ENCODE measurements at regions not wholly inside any gene's neighbourhood (a gene's known extent, or its start where the extent isn't known, plus 50 kb on each side); places are given as distances from the start of the nearest gene placed in this dataset.

GRCh38 chr3:20648294-20648693 is 462.3 kb upstream of the SGO1 start:
- no peaks in the 10 kb centered on the region for H3F3A ChIP-seq (replicated peaks; ENCODE audit: low read depth)
- H3K27me3 ChIP-seq (ENCODE audit: insufficient read depth) = no peaks in the 10 kb centered on the region
- TF ChIP-seq CREB1 (CRISPR knock-in tag; IDR thresholded peaks at IDR 0.05; ENCODE audit: low read depth) (no peak), REST (IDR thresholded peaks at IDR 0.05; ENCODE audit: unreplicated experiment) (no peak), ZNF114 (CRISPR knock-in tag; IDR thresholded peaks at IDR 0.05) (no peak), NANOG (IDR thresholded peaks at IDR 0.05; ENCODE audit: borderline replicate concordance) (no peak), STAT1 (IDR thresholded peaks at IDR 0.05; ENCODE audit: unreplicated experiment) (no peak), JUNB (IDR thresholded peaks at IDR 0.05; ENCODE audit: unreplicated experiment) (no peak), POLR2AphosphoS5 (IDR thresholded peaks at IDR 0.05; ENCODE audit: low read depth) (no peak), EZH2 (IDR thresholded peaks at IDR 0.05; ENCODE audit: low read depth, unreplicated experiment) (no peak), ETS1 (IDR thresholded peaks at IDR 0.05) (no peak), ZNF331 (CRISPR knock-in tag; IDR thresholded peaks at IDR 0.05; ENCODE audit: low read depth) (no peak)
- H3K27ac ChIP-seq (ENCODE audit: low read depth) = no peak overlapping the region
- no peaks in the 10 kb centered on the region for H3K36me3 Mint-ChIP-seq (ENCODE audit: low read depth)
- no peak overlapping the region for H3K4me2 ChIP-seq
- H3K9me2 ChIP-seq (ENCODE audit: insufficient read depth) = 0 out of 2 replicates have a peak, but pooled peaks cover 3% of the 10 kb centered on the region
- no peaks in the 10 kb centered on the region for H3K79me2 ChIP-seq (replicated peaks; ENCODE audit: insufficient read depth)
- H3K9me3 Mint-ChIP-seq = no peaks in the 10 kb centered on the region
- DNase-seq (ENCODE audit: low spot score) (no peak), ATAC-seq (no peak)
- H4K20me1 ChIP-seq (replicated peaks; ENCODE audit: insufficient read depth) = no peaks in the 10 kb centered on the region
- no peak overlapping the region for H3K4me3 Mint-ChIP-seq
- no peak overlapping the region for H3K27ac Mint-ChIP-seq
- H3K27me3 Mint-ChIP-seq (ENCODE audit: insufficient read depth, low read depth, poor library complexity) = no peaks in the 10 kb centered on the region
- no peaks in the 10 kb centered on the region; the same call in 1 of the 2 replicates for H3K4me1 ChIP-seq (ENCODE audit: insufficient read depth)
- no peak overlapping the region for H2AFZ ChIP-seq
- H3K4me1 Mint-ChIP-seq = no peaks in the 10 kb centered on the region
- H3K4me3 ChIP-seq = no peak overlapping the region
- H3K36me3 ChIP-seq (ENCODE audit: insufficient read depth) = no peaks in the 10 kb centered on the region

GRCh38 chr3:20646425-20646824 is 460.4 kb upstream of the SGO1 start:
- H3K27me3 ChIP-seq (ENCODE audit: insufficient read depth) = no peaks in the 10 kb centered on the region
- no peaks in the 10 kb centered on the region for H4K20me1 ChIP-seq (replicated peaks; ENCODE audit: insufficient read depth)
- no peaks in the 10 kb centered on the region for H3K36me3 Mint-ChIP-seq (ENCODE audit: low read depth)
- no peaks in the 10 kb centered on the region for H3F3A ChIP-seq (replicated peaks; ENCODE audit: low read depth)
- no peak overlapping the region for H3K27ac Mint-ChIP-seq
- no peak overlapping the region for H3K4me3 ChIP-seq
- H3K4me2 ChIP-seq = no peak overlapping the region
- ATAC-seq = no peak
- no peak overlapping the region for H3K27ac ChIP-seq (ENCODE audit: low read depth)
- no peak for DNase-seq (ENCODE audit: low spot score)
- H2AFZ ChIP-seq = no peak overlapping the region
- H3K4me1 Mint-ChIP-seq = no peaks in the 10 kb centered on the region
- H3K27me3 Mint-ChIP-seq (ENCODE audit: insufficient read depth, low read depth, poor library complexity) = no peaks in the 10 kb centered on the region
- H3K9me2 ChIP-seq (ENCODE audit: insufficient read depth) = 0 out of 2 replicates have a peak, but pooled peaks cover 3% of the 10 kb centered on the region
- no peaks in the 10 kb centered on the region for H3K9me3 Mint-ChIP-seq
- no peak overlapping the region for H3K4me3 Mint-ChIP-seq
- H3K4me1 ChIP-seq (ENCODE audit: insufficient read depth) = no peaks in the 10 kb centered on the region
- H3K79me2 ChIP-seq (replicated peaks; ENCODE audit: insufficient read depth) = no peaks in the 10 kb centered on the region
- no peaks in the 10 kb centered on the region for H3K36me3 ChIP-seq (ENCODE audit: insufficient read depth)
- TF ChIP-seq ZNF114 (CRISPR knock-in tag; IDR thresholded peaks at IDR 0.05) = no peak
- TF ChIP-seq ETS1 (IDR thresholded peaks at IDR 0.05) = no peak
- TF ChIP-seq STAT1 (IDR thresholded peaks at IDR 0.05; ENCODE audit: unreplicated experiment) = no peak
- TF ChIP-seq NANOG (IDR thresholded peaks at IDR 0.05; ENCODE audit: borderline replicate concordance) = no peak
- no peak for TF ChIP-seq POLR2AphosphoS5 (IDR thresholded peaks at IDR 0.05; ENCODE audit: low read depth)
- TF ChIP-seq EZH2phosphoT487 (IDR thresholded peaks at IDR 0.05; ENCODE audit: unreplicated experiment) = no peak
- no peak for TF ChIP-seq ZNF331 (CRISPR knock-in tag; IDR thresholded peaks at IDR 0.05; ENCODE audit: low read depth)
- no peak for TF ChIP-seq JUNB (IDR thresholded peaks at IDR 0.05; ENCODE audit: unreplicated experiment)
- TF ChIP-seq EZH2 (IDR thresholded peaks at IDR 0.05; ENCODE audit: low read depth, unreplicated experiment) = no peak
- TF ChIP-seq REST (IDR thresholded peaks at IDR 0.05; ENCODE audit: unreplicated experiment) = no peak
- TF ChIP-seq CTCF (conservative IDR thresholded peaks at IDR 0.05; ENCODE audit: low read depth in 2 of 2) = no peak
- TF ChIP-seq CREB1 (CRISPR knock-in tag; IDR thresholded peaks at IDR 0.05; ENCODE audit: low read depth) = no peak
